ENCODE measurements at regions not wholly inside any gene's neighbourhood (a gene's known extent, or its start where the extent isn't known, plus 50 kb on each side); places are given as distances from the start of the nearest gene placed in this dataset.

DNA sequence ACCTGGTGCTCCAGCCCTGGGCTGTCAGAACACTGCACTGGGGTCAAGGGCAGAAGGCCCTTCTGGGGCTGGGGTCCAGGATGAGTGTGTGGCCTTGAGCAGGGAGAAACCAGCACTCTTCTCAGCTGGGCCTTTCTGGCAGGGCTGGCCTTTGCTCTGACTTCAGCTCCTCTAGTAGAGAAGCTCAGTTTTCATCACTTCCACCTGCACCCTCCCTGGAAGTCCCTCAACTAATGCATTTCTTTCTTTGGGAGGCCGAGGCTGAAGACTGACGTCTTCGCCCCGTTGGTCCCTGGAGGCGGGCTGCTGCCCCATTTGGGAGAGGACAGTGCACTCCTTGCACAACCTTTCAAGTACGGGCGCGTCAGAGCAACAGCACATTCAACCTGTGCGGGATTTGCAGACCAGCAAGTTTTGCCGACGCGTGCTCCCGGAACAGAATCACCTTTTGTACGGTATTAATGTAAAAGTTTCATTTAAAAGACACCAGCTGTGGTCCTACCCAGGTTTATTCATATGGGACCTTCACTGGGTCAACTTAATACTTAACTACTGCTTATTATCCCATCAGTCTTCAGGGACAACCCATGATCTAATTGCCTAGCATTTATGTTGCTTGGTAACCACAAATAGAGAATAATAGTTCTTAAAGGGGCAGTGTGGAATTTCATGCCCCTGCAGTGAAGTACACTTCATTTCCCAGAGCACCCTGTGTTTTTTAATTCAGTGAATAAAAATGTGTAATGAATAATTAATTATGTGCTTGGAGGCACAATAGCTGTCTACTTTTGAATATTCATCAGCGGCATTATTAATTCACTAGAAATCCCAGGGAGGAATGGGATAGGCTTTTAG is 134.8 kb upstream of the VRK1 start (continued):
- TF ChIP-seq, protein P1, sequence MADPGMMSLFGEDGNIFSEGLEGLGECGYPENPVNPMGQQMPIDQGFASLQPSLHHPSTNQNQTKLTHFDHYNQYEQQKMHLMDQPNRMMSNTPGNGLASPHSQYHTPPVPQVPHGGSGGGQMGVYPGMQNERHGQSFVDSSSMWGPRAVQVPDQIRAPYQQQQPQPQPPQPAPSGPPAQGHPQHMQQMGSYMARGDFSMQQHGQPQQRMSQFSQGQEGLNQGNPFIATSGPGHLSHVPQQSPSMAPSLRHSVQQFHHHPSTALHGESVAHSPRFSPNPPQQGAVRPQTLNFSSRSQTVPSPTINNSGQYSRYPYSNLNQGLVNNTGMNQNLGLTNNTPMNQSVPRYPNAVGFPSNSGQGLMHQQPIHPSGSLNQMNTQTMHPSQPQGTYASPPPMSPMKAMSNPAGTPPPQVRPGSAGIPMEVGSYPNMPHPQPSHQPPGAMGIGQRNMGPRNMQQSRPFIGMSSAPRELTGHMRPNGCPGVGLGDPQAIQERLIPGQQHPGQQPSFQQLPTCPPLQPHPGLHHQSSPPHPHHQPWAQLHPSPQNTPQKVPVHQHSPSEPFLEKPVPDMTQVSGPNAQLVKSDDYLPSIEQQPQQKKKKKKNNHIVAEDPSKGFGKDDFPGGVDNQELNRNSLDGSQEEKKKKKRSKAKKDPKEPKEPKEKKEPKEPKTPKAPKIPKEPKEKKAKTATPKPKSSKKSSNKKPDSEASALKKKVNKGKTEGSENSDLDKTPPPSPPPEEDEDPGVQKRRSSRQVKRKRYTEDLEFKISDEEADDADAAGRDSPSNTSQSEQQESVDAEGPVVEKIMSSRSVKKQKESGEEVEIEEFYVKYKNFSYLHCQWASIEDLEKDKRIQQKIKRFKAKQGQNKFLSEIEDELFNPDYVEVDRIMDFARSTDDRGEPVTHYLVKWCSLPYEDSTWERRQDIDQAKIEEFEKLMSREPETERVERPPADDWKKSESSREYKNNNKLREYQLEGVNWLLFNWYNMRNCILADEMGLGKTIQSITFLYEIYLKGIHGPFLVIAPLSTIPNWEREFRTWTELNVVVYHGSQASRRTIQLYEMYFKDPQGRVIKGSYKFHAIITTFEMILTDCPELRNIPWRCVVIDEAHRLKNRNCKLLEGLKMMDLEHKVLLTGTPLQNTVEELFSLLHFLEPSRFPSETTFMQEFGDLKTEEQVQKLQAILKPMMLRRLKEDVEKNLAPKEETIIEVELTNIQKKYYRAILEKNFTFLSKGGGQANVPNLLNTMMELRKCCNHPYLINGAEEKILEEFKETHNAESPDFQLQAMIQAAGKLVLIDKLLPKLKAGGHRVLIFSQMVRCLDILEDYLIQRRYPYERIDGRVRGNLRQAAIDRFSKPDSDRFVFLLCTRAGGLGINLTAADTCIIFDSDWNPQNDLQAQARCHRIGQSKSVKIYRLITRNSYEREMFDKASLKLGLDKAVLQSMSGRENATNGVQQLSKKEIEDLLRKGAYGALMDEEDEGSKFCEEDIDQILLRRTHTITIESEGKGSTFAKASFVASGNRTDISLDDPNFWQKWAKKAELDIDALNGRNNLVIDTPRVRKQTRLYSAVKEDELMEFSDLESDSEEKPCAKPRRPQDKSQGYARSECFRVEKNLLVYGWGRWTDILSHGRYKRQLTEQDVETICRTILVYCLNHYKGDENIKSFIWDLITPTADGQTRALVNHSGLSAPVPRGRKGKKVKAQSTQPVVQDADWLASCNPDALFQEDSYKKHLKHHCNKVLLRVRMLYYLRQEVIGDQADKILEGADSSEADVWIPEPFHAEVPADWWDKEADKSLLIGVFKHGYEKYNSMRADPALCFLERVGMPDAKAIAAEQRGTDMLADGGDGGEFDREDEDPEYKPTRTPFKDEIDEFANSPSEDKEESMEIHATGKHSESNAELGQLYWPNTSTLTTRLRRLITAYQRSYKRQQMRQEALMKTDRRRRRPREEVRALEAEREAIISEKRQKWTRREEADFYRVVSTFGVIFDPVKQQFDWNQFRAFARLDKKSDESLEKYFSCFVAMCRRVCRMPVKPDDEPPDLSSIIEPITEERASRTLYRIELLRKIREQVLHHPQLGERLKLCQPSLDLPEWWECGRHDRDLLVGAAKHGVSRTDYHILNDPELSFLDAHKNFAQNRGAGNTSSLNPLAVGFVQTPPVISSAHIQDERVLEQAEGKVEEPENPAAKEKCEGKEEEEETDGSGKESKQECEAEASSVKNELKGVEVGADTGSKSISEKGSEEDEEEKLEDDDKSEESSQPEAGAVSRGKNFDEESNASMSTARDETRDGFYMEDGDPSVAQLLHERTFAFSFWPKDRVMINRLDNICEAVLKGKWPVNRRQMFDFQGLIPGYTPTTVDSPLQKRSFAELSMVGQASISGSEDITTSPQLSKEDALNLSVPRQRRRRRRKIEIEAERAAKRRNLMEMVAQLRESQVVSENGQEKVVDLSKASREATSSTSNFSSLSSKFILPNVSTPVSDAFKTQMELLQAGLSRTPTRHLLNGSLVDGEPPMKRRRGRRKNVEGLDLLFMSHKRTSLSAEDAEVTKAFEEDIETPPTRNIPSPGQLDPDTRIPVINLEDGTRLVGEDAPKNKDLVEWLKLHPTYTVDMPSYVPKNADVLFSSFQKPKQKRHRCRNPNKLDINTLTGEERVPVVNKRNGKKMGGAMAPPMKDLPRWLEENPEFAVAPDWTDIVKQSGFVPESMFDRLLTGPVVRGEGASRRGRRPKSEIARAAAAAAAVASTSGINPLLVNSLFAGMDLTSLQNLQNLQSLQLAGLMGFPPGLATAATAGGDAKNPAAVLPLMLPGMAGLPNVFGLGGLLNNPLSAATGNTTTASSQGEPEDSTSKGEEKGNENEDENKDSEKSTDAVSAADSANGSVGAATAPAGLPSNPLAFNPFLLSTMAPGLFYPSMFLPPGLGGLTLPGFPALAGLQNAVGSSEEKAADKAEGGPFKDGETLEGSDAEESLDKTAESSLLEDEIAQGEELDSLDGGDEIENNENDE (IDR thresholded peaks at IDR 0.05; ENCODE audit: insufficient replicate concordance, low read length), result no peak
- TF ChIP-seq CEBPB (IDR thresholded peaks at IDR 0.05; ENCODE audit: low read depth, low read length) (no peak), BRCA1 (IDR thresholded peaks at IDR 0.05; ENCODE audit: low read depth, low read length) (no peak), SP2 (IDR thresholded peaks at IDR 0.05; ENCODE audit: low read length) (no peak)
